HG03460 (cell line): ENCODE measurements at regions not wholly inside any gene's neighbourhood (a gene's known extent, or its start where the extent isn't known, plus 50 kb on each side); places are given as distances from the start of the nearest gene placed in this dataset.
"Not testable (repeated sequence)": the region's sequence is repeated elsewhere in the genome, so short reads cannot be mapped to it uniquely, and the experiment has no call there.

Experiments
- ATAC-seq: cut with Tn5 transposase; IDR thresholded peaks from one replicate; pipeline ENCODE4 v1.9.1; 2021; ENCODE audit not compliant: unreplicated experiment

DNA sequence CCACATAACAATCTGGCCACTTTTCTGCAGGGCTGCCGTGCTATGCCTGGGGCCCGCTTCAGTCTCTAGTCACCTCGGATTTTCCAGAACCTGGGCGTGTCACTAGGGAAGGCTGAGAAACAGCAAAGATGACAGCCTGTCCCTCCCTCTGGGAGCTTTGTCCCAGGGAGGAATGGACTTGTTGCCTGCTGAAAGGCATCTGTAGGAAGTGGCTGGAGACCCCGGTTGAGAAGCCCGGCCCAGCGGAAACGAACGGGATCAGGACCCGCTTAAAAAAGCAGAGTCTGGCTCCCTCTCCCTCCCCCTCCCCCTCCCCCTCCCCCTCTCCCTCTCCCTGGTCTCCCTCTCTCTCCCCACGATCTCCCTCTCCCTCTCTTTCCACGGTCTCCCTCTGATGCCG, 149.5 kb upstream of the ZNF516 start:
- ATAC-seq, result no peak

DNA sequence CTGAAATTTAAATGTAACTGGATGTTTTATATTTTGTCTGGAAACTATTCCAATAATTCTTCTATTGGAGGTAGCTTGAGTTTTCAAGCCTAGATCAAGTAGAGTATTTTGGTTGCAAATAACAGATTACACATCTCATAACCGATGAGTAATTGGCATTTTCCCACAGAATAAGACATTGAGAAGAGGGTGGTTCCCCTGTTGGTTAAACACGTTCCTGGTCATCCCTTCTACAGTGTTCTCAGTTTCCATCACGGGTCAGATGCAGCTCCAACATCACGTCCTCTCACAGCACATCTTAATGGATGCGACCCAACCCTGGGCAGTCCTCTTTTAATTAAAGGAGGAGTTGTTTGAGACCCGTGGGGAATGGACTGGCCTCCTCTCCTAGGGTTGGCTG, 149.0 kb upstream of the ZNF516 start:
- no peak for ATAC-seq

DNA sequence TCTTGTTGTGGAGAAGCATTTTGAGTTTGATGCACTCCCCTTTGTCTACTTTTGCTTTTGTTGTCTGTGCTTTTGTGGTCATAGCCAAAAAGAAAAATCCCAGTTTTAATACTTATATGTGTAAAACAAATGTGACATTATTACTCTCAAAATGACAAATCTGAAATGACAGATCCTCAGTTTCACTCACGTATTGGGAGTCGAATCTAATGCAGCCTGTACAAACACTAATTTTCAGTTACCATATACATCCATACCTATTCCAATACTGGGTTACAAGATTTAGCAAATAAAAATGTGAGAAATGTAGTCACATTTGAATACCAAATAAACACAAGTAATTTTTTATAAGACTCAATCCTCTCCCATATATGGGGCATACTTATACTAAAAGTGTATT, 148.2 kb upstream of the ZNF516 start:
- ATAC-seq, result no peak

DNA sequence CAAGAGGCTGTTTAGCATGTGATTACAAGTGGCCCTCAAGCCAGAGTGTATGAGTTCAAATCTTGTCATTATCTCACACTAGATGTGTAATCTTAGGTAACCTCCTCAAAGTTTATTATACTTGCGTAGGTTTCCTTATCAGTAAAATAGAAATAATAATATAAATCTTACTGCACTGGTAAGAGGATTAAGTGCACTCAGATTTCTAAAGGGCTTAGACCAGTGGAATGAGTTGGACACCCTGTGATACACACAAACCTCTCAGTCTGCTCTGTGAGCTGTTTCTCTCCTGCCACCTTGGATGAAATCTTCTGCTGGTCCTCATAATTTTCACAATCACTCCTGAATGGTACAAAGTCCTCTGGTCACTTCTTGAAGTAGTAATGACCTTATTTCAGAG, 145.4 kb upstream of the ZNF516 start:
- no peak for ATAC-seq

DNA sequence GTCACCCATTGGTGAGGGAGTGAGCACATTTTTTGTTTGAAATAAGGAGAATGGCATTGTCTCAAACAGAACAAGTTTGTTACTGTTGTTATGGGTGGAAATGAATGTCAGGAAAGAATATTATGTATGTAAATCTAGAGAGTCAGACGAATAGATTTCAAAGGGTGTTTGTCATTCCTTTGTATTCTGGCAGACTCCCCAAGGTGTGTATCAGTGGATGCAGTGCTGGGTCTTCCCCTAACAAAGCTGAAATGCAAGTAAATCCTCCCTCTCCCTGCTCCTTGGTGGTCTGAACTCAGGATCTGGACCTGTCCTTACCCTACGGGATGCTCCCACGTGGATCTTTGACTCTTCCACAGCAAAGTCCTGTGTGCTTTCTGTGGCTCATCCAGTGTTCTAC, 139.5 kb upstream of the ZNF516 start:
- ATAC-seq, result no peak

DNA sequence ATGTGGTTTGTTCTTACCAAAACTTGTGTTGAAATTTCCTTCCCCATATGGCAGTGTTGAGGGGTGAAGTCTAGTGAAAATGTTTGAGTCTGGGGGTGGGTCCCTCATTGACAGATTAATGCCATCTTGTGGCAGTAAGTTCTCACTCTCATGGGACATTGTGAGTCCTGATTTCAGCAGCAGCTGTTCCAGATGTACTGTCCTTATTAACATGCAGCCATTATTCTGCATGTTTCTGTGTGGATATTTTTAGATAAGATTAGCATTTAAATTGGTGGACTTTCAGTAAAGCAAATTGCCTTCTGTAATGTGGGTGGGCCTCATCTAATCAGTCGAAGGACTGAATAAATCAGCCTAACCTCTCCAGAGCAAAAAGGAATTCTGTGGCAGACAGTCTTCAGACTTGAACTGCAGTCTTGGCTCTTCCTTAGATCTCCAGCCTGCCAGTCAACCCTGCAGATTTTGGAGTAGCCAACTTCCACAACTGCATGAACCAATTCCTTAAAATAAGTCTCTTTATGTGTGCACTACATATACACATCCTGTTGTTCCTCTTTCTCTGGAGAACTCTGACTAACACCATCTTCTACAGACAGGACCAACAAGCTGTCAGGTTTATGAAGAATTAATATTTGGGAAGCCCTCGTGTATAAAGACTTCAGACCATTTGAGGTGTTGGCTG, 138.7 kb upstream of the ZNF516 start:
- ATAC-seq, result no peak

DNA sequence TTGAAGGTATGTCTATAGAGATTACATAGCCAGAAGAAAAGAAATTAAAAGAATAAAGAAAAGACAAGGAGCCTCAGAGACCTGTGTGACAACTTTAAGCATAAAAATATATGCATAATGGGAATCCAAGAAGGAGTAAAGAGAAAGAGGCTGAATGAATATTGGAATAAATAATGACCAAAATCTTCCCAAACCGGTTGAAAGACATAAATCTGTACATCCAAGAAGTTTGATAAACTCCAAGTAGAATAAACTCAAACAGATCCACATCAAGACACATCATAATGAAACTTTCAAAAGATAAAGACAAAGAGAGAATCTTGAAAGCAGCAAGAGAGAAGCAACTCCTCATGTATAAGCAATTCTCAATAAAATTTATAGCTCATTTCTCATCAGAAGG, 132.4 kb upstream of the ZNF516 start:
- no peak for ATAC-seq

DNA sequence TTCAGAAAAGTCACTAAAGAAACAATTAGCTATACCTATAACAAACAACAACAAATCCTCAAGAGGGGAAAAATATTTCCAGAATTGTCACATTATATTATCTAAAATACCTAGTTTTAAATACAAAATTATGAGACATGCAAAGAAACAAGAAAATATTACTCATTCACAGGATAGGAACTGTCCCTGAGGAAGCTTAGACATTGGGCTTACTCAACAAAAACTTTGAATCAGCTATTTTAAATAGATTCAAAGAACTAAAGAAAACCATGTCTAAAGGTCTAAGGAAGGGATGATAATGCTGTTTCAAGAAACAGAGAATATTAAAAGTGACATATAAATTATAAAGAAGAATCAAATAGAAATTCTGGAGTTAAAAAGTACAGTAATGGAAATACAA, 131.9 kb upstream of the ZNF516 start:
- ATAC-seq, result no peak

DNA sequence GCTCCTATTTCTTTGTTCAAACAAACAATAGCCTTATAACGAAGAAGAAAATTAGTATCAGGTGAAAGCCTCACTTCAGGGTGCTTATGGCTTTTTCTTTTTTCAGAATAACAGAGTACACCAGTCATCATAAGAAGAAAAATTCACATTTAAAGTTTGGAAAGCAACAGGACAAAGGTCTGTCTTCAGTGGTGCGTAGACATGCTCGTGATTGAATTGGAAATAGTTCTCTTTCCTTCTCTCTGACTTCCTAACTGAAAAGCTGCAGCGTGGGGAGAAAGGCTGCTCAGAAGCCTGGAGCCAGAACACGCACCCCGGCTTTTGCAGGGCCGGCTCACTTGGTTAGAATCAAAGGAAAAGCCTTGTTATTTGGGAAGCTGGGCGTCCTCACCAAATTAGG, 127.6 kb upstream of the ZNF516 start:
- no peak for ATAC-seq

DNA sequence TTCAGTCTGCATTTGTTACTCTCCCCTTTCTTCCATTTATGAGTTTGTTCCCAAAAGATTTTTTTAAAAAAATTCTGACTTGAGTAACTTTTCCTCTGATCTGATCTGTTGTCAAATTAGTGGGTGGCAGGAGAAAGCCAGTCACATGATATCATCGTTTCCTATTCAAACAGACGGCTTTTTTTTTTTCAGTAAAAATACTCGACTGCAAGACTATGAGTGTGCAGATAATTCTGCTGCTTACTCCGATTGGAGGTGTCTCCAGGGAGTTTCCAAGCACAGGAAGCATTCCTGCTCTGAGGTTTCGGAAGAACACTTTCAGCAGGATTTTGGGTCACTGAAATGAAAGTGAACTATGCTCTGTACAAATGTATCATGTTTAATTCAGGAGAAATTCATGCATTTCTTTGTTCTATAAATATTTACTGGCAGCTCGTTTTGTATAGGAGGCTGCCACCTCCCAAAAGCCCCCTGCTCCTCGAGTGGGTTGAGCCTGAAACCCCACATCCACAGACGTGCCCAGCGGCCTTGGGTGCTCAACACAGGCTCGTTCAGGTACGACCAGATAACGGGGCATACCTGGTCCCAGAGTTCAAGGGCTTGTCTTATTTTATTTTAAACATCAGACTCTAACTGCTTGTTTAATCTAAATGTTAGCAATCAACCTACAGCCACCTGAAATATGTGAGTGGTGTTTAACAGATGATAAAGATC, 126.9 kb upstream of the ZNF516 start:
- ATAC-seq, result no peak

DNA sequence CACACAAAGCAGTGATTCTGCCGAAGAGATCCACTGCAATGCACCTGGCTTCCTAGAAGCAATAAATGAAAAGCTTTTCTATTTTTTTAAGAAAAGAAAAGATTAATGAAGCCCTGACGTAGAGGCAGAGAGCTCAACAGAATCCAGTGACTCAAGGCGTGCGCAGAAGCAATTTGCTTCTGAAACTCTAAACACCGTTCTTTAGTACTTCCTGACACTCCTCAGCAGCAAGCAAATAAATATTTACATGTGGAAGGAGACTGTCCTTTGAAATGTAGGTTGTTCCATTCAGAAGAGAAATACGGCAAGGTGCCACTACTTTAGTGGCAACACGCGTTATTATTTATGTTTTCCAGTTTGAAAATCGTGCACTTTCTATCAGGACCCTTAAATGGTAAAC, 126.2 kb upstream of the ZNF516 start:
- ATAC-seq, result no peak

DNA sequence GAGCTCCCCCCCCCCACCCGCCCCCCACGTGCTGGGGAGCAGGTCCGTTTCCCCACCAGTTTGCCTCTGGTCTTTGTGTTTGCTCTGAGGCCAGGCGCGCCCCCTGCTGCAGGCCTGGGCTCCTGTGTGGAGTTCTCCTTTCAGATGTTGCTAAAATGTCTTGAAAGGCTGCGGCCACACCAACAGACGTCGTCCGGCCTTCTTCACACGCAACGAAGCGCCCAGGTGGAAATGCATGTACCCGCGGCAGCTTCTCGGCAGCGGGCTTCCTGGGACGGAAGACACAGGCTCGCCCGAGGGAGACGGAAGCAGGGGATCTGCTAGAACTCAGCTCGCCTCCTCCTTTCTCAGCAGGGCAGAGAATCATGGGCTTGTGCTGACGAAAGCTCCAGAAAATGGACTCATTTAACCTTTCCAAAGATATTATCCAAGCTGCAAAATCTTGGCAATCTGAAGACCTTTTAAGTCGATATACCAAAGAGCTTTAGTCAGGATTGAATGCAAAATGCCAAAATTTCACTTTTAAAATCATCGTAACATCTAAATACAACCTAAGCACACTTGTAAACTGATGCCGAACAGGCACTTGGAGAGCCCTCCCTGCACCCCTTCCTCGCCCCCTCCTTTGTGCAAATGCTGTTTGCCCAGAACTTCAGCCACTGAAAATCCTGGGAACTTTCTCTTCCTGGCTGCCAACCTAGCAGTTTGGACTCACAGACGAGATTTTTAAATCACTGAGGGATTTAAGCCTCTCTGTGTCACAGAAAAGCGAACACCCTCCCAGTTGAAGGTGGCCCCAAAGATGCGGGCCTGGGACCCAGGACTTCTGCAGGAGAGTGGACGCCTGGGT, 125.5 kb upstream of the ZNF516 start:
- ATAC-seq, result peak; percentile 95

DNA sequence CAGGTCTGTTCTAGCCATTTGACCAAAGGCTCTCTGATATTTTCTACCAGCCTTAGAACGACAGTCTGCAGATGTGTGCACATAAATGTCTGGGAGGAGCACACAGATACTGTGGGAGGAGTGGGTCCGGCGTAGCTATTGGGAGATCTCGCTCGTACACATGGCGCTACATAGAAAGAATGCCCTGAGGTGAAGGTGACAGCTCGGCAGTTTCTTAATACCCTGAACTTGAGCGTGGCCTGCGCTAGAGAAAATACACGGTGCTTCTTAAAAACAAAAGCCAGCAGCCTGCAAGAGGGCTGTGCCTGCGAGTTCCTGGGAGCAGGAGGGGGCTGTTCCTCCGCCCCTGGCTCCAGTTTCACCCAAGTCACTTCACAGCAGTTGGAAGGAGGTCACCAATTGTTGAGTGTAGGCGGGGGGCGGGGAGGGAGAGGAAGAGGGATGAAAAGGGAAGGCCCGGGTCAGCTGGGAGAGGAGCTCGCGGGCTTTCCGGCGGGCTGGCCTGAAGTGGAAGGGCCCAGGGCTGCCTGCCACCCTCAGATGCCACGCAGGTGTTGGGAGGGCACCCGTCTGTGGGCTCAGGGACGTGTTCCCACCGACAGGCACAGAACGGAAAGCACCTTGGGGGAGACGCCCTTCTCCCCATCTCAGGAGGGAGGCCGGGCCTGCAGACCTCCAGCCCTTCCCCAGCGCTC, 124.7 kb upstream of the ZNF516 start:
- peak; percentile 29 for ATAC-seq

DNA sequence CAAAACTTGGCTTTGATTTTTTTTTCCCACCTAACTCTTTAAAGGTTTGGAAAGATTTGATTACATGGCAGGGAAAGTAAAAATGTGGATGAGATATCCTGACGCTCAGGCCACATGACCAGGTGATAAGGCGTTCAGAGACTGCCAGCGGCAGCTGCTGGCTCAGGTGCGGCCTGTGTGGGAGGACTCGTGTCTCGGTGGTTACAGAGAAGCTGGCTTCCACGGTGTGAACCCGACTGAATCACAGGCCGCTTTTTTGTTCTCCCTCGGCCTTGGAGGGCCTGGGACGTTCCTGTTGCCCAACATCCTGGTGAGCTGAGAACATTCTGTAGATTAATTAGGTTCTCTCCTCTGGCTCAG, 124.2 kb upstream of the ZNF516 start:
- ATAC-seq, result no peak

DNA sequence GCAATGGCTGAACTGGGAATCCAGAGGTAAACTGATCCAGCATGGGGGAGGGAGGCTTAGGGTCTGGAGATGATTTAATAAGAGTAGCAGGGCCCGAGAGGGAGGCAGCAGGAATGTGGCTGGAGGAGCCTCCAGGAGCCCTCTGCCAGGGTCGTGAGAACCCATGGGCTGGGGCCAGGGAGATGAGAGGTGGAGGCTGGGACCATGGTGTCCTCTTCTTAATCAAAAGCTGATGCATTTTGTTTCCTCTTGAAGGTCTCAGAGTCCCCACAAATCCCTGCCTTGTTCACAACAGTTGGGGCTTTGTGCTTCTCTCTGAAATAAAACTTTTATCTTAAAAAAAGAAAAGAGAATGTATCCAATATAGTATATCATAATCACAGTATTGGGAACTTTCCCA, 123.7 kb upstream of the ZNF516 start:
- no peak for ATAC-seq

DNA sequence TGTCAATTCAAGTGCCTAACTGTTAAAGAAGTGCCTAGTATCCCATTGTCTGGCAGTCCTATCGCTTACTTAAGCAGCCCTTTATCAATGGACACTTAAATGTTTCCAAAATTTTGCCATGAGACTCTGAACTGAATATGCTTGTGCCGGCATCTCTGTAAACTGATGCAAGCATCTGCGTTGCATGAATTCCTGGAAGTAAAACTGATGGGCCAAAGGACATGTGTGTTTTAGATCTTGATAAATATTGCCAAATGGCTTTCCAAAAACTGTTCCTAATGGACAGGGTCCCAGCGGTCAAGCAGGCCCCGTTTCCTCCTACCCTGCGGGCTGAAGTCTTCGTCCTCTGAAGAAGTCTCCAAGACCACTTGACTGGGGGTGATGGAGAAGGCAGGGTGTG, 121.3 kb upstream of the ZNF516 start:
- ATAC-seq, result no peak

DNA sequence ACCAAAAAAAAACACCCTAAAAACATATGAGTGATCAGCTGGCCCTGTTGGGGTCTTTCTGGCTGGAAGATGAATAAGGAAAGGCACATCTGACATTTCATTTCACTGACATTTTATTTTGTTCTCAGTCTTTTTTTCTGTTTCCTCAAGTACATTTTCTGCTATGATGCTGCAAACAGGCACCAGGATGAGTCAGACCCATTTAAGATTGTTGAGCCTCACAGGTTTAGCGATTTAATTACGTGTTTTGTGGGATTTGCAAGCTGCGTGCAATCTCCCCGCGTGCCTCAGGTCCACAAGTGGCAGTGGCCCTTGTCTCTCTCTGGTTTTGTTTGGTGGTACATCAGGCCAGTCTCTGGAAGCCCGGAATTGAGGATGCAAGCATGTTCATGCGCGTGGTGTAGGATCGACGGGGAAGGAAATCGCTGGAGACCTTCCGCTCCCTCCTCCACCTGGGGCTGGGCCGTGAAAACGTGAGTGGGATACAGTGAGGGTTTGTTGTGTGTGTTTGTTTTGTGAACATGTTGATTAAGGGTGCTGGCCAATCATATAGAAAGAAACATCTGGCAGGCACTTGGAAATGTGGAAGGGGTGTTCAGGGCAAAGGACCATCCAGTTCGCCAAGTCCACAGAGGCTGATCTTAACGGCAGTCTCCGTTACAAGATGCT, 120.2 kb upstream of the ZNF516 start:
- no peak for ATAC-seq

DNA sequence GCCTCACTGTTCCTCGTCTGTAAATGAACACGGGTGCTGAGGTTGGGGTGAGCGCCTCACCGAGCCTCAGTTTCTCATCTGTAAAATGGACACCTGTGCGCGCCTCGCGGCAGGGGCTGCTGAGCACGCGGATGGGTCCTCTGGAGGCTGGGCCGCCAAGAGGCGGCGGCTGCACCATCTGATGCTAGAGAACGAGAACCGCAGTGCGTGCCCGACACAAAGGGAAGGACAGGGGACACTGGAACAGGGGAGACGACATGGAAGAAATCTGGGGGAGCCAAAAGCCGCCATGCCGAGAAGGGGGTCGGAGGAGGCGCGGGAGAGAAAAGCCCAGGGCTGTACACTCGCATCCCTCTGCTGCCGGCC, 118.7 kb upstream of the ZNF516 start:
- ATAC-seq, result no peak

DNA sequence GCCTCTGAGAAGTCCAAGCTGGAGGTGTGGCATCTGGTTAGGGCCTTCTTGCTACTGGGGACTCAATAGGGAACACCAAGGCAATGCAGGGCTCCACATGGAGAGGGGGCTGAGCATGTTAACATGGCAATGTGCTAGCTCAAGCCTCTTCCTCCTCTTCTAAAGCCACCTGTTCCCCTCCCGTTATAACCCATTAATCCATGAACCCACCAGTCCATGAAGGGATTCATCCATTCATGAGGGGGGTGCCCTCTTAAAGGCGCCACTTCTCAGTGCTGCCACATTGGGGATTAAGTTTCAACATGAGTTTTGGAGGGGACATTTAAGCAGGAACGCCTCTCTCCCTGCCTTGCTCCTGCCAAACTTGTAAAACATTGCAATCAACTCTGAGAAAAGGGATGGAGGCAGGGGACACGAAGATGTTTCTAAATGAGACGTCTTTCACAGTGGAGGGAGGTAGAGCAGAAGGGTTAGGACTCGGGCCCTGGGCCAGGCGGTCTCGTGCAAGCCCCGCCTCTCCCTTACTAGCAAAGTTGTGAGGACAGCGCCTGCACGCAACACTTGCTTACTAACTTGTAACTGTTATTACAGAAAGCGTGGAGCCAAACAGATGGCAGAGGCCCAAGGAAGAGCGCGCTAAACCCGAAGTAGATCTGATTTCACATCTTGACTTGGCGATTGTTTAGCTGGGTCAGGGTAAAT, 118.2 kb upstream of the ZNF516 start:
- ATAC-seq, result no peak

DNA sequence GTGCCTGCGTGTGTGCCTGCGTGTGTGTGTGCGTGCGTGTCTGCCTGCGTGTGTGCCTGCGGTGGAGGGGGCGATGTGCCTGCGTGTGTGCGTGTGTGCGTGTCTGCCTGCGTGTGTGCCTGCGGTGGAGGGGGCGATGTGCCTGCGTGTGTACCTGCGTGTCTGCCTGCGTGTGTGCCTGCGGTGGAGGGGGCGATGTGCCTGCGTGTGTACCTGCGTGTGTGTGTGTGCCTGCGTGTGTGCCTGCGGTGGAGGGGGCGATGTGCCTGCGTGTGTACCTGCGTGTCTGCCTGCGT, 116.7 kb upstream of the ZNF516 start:
- not testable (repeated sequence) for ATAC-seq
